ENCODE measurements at regions not wholly inside any gene's neighbourhood (a gene's known extent, or its start where the extent isn't known, plus 50 kb on each side); places are given as distances from the start of the nearest gene placed in this dataset.

GRCh38 chr15:27608248-27608647, 490.9 kb downstream of the OCA2 start:
- DNase-seq: no peak

- no peak for DNase-seq
Measured at GRCh38 chr15:27601239-27601960, 497.7 kb downstream of the OCA2 start.

GRCh38 chr15:27599034-27599433, 500.1 kb downstream of the OCA2 start:
- DNase-seq: no peak

GRCh38 chr15:27598251-27599009, 500.7 kb downstream of the OCA2 start:
- DNase-seq: no peak

- no peak for DNase-seq
Measured at GRCh38 chr15:27595211-27595610, 503.9 kb downstream of the OCA2 start.

- no peak for DNase-seq
Measured at GRCh38 chr15:27592036-27592760, 506.9 kb downstream of the OCA2 start.
